EH (cell line): ENCODE measurements at regions not wholly inside any gene's neighbourhood (a gene's known extent, or its start where the extent isn't known, plus 50 kb on each side); places are given as distances from the start of the nearest gene placed in this dataset.
"Not testable (repeated sequence)": the region's sequence is repeated elsewhere in the genome, so short reads cannot be mapped to it uniquely, and the experiment has no call there.

Experiments used
- DNase-seq: peaks from one replicate; pipeline ENCODE4 v3.0.0-alpha.2; 2015; ENCODE audit warnings: low read depth

DNA sequence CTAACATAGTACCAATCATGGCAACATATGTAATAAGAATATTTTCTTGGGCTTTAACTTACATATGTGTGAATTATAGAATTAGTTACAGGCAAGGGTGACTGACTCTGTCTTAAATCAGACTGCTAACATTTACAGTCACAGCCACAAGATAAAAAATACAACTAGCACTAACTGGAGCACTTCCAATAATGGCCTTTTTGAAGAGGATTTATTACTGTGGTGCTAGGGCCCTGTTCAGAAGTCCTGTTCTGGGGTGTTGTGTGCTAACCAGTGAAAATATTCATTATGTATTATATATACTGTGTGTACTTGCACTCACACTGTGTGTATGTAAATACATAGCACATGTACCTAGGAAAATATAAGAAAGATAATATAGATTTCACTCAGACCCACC, 1611.2 kb downstream of the PCDH18 start:
- no peak for DNase-seq

DNA sequence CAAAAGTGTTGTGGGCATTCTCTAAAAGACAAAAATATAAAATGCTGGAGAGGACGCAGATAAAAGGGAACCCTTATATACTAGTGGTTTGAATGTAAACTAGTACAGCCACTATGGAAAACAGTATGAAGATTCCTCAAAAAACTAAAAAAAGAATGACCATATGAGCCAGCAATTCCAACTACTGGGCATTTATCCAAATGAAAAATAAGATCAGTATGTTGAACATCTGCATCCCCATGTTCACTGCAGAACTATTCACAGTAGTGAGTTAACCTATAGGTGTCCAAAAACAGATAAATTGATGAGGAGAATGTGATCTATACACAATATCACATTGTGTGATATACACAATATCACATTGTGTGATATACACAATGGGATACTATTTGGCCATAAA, 1615.3 kb downstream of the PCDH18 start:
- DNase-seq = no peak

DNA sequence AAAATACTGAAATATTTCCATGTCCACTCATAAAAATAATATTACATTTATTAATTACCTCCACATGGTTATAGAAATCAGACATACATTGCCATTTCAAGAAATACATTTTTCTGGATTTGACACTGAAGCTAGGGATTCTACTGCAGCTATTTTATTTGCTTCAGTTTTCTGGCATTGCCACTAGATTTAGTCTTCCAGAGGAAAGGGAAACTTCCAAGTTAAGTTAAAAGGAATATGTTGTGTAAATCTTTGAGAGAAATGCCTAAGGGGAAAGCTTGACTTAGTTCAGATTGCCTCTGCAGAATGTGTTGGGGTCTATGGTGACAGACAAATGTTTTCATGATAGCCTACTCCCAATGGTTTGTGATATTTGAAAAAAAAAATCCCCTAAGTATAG, 1631.3 kb downstream of the PCDH18 start:
- no peak for DNase-seq

DNA sequence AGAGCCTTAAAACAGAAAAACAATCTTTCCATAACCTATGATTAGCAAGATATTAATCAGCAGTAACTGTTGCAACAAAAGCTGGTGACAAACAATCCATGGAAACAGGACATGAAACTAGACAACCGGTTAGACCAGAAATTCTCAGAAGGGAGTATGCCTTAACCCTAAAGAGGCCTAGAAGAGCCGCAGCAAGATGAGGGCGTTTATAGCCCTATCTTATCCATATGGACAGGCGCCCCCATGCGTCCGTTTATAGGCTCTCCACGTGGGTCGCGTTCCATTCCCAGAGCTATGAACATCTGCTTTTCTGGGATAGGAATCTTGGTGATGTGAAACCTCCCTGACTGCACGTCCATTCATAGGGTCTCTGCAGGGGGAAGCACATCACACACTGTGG, 1662.7 kb upstream of the PABPC4L start:
- not testable (repeated sequence) for DNase-seq

DNA sequence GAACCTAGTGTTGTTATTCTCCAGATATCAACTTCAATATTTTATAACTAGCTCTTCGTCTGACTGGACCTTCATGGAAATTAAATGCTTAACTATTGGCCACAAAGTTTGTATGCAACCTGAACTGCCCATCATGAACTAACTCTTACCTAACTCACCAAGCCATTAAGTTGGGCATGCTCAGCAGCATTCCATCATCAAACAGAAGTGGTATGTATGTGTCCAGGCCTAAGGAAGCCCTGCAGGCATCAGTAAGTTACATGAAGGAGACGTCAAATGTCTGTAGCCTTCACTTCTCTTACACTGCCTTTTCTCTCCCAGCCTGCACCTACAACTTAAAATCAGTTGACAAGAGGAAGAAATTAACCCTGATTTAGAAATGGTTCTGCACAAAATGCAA, 1639.2 kb upstream of the PABPC4L start:
- no peak for DNase-seq

DNA sequence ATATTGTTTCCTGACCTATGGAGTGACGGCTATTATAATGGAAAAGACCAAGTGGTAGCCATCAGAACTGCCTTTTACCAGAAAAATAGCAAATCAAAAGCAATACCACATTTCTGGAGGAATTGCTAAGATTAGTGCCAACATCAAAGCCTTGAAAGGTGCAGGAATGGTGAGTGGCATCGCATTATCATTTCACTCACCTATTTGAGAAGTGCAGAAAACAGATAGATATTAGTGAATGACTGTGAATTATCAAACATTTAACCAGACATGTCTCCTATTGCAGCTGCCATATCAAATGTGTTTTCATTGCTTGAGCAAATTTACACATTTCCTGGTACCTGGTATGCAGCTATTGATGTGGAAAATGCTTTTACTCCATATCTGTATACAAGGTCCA, 1638.1 kb upstream of the PABPC4L start:
- DNase-seq = no peak

DNA sequence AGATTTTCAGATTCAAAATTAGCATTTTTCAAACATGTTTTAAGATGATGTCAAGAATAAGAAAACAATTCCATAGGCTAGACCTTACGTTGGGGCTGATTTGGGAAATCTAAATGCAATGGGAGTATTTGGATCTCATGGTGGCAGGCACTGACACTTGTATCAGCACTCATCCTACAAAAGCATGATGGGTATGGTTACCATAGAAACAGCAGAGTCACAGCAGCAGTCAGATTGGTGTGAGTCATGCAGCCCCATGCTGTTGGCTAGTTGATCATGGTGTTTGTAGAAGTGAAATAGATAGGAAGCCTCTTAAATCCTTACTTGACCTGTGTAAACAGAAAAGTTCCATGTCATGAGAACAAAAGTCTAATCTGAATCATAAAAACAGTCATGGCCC, 1637.3 kb upstream of the PABPC4L start:
- DNase-seq = no peak

DNA sequence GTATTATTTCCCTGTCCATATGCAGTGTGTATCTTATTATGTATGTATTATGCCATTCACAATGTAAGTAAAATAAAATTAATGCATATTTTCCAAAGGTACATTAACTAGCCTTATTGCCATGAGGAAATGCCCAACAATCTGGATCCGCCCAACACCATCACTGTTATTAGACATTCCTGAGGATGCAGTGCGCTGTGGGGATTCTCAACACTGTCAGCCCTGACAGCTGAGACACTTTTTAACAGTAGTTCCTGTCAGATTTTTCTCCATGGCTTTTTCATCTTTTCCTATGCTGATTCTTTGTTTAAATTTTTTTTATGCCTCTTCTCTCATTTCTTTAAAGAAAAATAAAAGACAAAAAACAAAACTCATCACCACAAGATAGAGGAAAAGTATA, 1632.9 kb upstream of the PABPC4L start:
- no peak for DNase-seq

DNA sequence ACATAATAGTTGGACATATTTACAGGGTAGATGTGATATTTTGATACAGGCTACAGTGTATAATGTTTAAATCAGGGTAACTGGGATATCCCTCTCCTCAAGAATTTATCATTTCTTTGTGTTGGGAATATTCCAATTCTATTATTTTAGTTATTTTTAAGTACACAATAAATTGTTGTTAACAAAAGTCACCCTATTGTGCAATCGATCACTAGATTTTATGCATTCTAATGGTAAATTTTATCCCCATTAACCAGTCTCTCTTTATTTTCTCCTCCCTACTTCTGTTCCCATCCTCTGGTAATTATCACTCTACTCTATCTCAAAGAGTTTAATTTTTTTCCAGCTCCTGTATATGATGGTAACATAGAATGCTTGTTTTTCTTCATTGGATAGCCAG, 1631.9 kb upstream of the PABPC4L start:
- DNase-seq = no peak

DNA sequence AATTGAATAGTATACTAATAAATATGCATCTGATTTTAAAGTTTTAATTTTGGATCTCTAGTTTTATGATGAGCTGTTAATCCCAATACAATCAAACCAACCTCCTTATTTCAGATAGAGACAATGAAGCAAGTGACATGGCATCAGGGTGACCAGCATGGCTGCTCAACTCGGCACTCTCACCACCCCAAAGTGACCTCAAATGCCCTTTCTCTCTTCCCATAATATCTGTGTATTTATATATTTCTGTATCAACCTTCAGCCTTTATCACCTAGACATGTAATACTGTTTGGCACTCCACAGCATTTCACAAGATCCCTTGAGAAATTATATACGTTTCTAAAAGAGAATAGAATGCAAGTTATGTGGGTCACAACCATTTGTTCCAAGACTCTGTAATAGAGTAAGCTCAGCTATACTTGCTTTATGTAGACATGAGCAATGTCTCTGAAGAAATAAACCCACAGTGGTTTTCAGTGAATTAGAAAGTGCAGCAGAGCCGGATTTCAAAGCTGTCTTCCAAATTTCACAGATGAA, 1623.2 kb upstream of the PABPC4L start:
- DNase-seq = no peak

DNA sequence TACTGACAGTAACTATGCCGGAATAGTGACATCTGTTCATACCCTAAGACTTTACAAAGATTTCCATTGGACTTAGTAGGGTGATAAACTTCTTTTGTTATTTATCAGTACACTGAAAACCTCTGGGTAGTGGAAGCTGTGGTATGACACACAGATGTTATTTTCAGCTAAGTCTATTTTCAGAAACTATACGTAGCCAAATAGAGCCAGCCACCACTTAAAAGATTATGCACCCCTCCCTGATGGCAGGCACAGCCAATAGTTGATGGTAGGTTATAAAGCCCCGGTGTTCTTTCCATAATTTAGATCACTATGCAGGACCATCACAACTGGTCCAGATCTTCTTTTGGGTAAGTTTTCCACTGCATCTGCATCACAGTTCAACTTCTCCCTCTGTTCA, 1603.2 kb upstream of the PABPC4L start:
- no peak for DNase-seq

DNA sequence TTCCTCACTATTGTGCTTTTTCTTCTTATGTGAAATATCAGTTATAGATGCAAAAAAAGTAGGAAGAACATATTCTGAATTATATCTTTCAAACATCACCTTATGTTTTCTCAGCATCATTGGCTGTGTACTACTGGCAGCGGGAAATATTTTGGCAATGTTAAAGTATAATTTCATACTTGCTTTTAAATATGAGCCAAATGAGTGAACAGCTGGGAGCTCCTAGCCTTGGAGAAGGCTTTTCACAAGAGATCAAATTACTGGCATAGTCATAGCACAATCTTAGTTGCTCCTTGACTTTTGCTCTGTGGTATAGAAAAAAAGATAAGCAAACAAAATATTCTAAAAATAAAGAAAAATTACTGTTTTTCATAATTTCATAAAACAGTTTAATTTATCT, 1575.8 kb upstream of the PABPC4L start:
- DNase-seq = no peak

DNA sequence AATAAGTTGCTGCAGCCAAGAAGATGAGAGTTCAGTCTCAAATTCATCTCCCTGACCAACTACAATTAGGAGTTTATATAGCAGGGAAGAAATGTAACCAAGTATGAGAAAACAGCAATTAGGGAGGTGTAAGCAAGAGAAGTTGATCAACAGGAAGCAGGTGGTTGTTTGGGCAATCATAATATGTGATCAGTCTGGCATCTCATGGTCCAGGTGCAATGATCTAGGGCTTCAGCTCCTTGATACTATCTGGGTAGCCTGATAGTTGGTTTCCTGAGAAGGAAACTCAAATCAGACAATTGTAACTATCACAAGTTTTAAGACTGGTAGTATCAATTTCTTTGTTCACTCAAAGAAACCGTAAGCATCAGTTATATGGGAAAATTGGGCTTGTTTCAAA, 1574.3 kb upstream of the PABPC4L start:
- no peak for DNase-seq

DNA sequence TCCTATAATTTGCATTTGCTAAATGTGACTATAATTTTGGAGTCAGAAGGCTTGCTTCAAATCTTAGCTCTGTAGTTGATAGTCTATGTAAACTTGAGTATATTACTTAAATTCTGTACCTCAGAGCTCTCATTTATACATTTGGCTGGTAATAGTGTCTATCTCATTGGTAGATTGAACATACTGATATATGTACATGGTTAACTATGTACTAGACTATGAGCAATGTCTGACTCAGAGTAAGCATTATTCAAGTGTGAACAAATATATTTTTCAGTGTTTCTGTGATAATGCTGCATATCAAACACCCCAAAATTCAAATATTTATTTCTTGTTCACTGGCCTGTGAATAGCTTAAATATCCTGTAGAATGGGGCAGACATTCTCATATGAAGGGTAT, 1568.9 kb upstream of the PABPC4L start:
- DNase-seq = no peak

DNA sequence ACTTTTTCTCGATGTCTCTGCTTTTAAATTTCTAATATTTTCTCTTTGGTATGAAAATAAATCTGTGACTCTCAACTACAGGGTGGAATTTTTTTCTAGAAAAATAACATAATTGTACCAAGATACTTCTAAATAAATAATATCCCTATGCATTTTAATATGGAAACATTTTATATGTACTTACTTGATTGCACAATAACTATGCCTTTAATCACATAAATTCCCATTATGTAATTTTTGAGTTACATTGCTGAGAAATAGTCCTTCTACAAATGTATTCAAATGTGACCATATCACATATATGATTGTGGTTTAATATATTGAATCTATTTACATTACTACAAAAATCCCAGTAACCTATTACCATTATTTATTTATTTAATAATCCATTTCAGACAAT, 1543.3 kb upstream of the PABPC4L start:
- no peak for DNase-seq

DNA sequence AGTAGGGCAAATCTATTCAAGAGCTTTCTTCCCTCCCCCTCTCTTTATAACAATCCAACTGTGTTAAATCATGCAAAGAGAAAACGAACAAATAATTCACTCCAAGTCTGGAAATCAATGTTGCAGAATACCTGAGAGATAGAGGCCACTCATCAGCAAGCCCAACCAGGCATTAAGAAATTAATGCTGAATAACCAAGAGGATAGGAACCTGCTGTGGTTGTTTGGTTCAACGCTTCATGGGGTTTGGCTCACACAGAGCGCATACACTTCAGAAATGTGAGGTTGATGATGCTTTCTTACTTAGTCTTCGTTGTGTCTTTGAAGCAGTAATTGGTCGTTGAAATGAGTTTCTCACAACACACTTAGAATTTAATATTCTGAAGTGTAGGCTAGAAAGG, 1540.0 kb upstream of the PABPC4L start:
- DNase-seq = no peak

DNA sequence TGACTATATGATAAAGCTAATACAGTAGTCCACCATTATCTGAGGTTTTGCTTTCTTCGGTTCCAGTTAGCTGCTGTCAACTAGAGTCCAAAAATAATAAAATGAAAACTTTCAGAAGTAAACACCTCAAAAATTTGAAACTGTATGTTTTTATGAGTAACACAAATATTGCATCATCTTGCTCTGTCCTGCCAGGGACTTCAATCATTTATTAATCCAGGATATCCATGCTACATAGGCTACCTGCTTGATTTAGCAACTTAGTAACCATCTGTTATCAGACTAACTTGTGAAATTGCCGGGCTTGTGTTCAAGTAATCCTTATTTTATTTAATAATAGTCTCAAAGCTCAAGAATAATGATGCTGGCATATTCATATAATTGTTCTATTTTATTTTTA, 1537.8 kb upstream of the PABPC4L start:
- DNase-seq = no peak

DNA sequence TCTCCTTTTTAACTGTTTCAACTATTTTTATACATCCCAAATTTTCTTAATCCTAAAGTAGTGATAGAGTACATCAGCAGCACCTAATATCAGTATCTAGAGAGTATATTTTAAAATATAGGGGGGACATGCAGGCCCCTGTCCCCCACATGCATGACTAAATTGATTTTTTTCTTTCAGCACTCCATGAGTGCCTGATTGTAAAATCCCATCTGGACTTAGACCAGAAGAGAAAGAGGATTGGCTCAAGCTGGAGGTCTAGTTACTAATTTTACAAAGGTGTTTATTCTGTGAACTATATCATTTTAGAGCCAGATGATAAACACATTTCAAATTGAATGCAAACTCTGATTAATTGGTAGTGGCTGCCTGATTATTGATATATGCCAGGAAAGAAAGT, 1533.9 kb upstream of the PABPC4L start:
- DNase-seq = no peak

DNA sequence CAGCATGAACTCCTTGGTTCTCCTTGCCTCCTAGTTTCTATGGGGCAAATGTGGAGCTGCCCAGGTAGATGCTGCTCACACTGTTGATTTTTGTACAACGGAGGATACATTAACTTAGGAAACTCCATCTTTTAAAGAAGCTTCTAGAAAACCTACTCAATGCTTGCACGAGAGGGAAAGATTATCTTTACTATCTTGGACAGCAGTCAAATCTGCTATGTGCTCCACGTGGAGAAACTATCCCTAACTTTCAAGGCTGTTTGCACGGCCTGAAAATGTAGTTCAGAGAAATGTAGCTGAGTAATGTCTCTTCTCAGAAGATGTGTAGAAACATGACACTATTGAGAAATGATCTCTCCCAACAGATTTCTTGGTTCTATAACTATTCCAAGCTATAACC, 1530.9 kb upstream of the PABPC4L start:
- no peak for DNase-seq

DNA sequence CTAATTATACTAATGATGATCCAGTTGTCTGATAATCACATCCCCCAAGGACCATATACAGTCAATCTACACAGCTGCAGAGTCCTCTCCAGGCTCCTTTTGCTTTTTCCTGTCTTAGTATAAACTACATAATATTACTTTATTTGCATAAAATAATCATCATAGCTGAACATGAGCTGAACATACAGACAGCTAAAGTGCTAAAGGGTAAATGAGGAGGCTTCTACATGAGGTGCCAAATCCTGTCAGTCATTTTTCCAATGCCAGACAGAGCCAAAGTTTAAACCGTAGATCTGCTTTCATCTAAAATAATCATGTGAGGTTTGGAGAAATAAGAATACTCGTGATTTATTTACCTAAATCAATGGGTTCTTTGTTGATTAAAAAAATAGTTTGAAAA, 1530.1 kb upstream of the PABPC4L start:
- no peak for DNase-seq

DNA sequence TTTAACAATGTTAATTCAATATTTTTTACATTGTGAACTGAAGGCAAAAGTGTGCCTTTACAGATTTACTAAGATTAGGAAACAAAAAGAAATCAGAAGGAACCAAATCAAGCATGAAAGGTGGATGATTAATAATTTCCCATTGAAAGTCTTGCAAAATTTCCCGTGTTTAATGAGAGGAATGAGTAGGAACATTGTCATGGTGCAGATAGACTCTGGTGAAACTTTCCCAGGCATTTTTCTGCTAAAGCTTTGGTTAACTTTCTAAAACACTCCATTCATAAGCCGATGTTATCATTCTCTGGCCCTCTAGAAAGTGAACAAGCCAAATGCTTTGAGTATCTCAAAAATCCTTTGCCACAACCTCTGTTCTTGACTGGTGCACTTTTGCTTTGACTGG, 1522.8 kb upstream of the PABPC4L start:
- no peak for DNase-seq

DNA sequence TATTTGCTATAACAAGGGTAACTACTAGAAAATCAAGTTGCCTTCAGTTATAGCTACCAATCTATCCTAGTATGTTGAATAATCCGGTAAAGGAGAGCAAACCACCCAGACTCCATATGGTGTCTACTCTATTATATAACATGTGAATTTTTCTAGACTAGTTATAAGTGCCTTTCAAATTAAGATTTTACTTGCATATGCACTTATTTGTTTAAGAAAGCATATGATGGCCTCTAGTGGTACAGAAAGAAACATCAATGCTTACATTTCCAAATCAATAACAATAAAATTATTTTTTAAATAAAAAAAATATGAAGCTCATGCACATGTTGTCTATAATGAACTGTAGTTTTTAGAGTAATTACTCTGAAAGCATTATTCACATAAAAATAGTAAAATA, 1516.4 kb upstream of the PABPC4L start:
- no peak for DNase-seq

DNA sequence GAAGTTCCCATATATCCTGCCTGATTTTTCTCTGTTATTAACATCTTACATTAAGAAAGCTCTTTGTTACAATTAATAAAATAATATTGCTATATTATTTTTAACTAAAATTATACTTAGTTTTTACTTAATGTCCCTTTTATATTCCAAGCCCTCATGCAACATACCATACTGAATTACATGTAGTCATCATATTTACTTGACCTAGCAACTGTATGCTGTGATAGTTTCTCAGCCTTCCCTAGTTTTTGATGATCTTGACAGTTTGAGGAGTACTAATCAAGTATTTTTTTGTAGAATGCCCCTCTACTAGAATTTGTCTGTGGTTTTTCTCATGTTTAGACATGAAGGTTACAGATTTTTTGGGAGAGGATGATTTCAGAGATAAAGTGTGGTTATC, 1503.8 kb upstream of the PABPC4L start:
- DNase-seq = no peak

DNA sequence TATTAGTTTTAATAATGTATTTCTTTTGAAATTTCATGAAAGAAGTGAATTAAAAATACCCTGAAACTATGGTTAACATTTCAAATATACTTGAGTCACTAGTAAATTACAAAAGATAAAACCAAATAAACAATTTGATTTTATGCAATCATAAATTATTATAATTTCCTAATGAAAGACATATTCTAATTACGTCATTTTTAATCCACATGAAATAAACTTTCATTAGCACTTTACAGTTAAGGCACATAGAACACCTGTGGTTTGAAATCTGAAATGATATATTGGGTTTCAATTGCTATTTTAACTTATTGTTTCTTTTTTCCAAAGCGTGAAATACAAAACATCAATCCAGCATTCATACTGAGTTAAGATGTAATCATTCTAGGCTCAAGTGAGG, 1492.5 kb upstream of the PABPC4L start:
- DNase-seq = no peak

DNA sequence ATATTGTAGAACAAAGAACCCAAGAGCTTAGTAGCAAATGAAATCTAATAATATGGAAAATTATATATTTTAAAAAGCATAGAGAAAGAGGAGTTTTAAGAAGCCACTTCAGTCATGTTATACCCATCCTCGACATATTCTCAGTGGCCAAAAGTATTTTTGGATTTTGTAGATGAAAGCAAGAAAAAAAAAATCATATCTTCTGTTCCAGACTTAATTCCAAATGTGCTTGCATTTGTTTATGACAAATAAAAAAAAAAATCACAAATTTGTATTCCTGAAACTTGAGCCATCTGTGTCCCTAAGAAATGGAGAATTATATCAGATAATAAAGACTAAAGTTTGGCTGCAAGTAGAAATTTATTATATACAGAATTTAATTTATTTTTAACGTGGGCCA, 1482.4 kb upstream of the PABPC4L start:
- no peak for DNase-seq
